ENCODE measurements at regions not wholly inside any gene's neighbourhood (a gene's known extent, or its start where the extent isn't known, plus 50 kb on each side); places are given as distances from the start of the nearest gene placed in this dataset.

DNA sequence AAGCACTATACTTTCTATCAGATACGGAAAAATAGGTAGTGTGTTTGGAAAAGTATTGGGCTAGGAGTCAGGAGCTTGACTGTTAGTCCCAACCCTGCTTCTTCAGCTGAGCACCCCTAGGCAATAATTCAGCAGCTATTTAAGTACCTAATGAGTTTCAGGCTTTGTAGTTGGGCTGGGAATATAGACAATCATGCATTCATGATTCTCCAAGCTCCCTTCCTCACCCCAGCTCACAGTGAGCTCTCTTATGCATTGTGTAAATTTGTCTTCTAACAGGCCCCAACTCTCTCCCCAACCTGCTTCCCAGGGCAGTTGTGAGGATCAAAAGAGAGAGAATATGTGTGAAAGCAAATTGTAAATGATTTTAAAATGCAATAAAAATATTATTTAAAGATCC lies 201.2 kb downstream of the MSX2 start:
- TF ChIP-seq, protein P1, sequence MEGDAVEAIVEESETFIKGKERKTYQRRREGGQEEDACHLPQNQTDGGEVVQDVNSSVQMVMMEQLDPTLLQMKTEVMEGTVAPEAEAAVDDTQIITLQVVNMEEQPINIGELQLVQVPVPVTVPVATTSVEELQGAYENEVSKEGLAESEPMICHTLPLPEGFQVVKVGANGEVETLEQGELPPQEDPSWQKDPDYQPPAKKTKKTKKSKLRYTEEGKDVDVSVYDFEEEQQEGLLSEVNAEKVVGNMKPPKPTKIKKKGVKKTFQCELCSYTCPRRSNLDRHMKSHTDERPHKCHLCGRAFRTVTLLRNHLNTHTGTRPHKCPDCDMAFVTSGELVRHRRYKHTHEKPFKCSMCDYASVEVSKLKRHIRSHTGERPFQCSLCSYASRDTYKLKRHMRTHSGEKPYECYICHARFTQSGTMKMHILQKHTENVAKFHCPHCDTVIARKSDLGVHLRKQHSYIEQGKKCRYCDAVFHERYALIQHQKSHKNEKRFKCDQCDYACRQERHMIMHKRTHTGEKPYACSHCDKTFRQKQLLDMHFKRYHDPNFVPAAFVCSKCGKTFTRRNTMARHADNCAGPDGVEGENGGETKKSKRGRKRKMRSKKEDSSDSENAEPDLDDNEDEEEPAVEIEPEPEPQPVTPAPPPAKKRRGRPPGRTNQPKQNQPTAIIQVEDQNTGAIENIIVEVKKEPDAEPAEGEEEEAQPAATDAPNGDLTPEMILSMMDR (IDR thresholded peaks at IDR 0.05) = no peak
- TF ChIP-seq POLR2A (IDR thresholded peaks at IDR 0.05) = no peak
